Hematopoietic multipotent progenitor cell (in vitro differentiated cells): ENCODE measurements at regions not wholly inside any gene's neighbourhood (a gene's known extent, or its start where the extent isn't known, plus 50 kb on each side); places are given as distances from the start of the nearest gene placed in this dataset.
"Not testable (repeated sequence)": the region's sequence is repeated elsewhere in the genome, so short reads cannot be mapped to it uniquely, and the experiment has no call there.

Experiments
- DNase-seq, 3 donors: peaks; one replicate each; pipeline ENCODE4 v3.0.0-alpha.2; 2011 to 2015; ENCODE audit warnings: low read depth in 2 of 3, low spot score in 2 of 3

- DNase-seq, result no peak
Measured at GRCh38 chr10:52967806-52968795, 195.5 kb upstream of the MBL2 start.

- no peak for DNase-seq
Measured at GRCh38 chr10:52966904-52967303, 194.3 kb upstream of the MBL2 start.

- DNase-seq, result peak in 2 of 3 donors; percentile 1 to 31
Measured at GRCh38 chr10:52965938-52966401, 193.4 kb upstream of the MBL2 start.

- DNase-seq, result no peak
Measured at GRCh38 chr10:52965509-52965908, 192.9 kb upstream of the MBL2 start.

GRCh38 chr10:52961323-52961722, 188.7 kb upstream of the MBL2 start:
- DNase-seq, result no peak

GRCh38 chr10:52959810-52960209, 187.2 kb upstream of the MBL2 start:
- no peak for DNase-seq

GRCh38 chr10:52956861-52957260, 184.3 kb upstream of the MBL2 start:
- DNase-seq, result no peak

GRCh38 chr10:52956461-52956860, 183.9 kb upstream of the MBL2 start:
- DNase-seq, result no peak

GRCh38 chr10:52955337-52955736, 182.8 kb upstream of the MBL2 start:
- DNase-seq, result no peak

- no peak for DNase-seq
Measured at GRCh38 chr10:52954407-52954806, 181.8 kb upstream of the MBL2 start.

- DNase-seq, result no peak
Measured at GRCh38 chr10:52952391-52953055, 179.9 kb upstream of the MBL2 start.

- peak in 2 of 3 donors; percentile 45 to 65 for DNase-seq
Measured at GRCh38 chr10:52951824-52952223, 179.2 kb upstream of the MBL2 start.

GRCh38 chr10:52950578-52950977, 178.0 kb upstream of the MBL2 start:
- DNase-seq, result no peak

- no peak for DNase-seq
Measured at GRCh38 chr10:52949899-52950298, 177.3 kb upstream of the MBL2 start.

GRCh38 chr10:52946486-52946885, 173.9 kb upstream of the MBL2 start:
- no peak for DNase-seq

- not testable (repeated sequence) for DNase-seq
Measured at GRCh38 chr10:52945521-52945920, 172.9 kb upstream of the MBL2 start.

- no peak for DNase-seq
Measured at GRCh38 chr10:52940921-52941320, 168.3 kb upstream of the MBL2 start.

GRCh38 chr10:52939894-52940293, 167.3 kb upstream of the MBL2 start:
- no peak for DNase-seq

- DNase-seq, result no peak
Measured at GRCh38 chr10:52933748-52934147, 161.2 kb upstream of the MBL2 start.

- no peak for DNase-seq
Measured at GRCh38 chr10:52927678-52928077, 155.1 kb upstream of the MBL2 start.

GRCh38 chr10:52923520-52923919, 150.9 kb upstream of the MBL2 start:
- DNase-seq, result no peak
